ENCODE measurements at regions not wholly inside any gene's neighbourhood (a gene's known extent, or its start where the extent isn't known, plus 50 kb on each side); places are given as distances from the start of the nearest gene placed in this dataset.

DNA sequence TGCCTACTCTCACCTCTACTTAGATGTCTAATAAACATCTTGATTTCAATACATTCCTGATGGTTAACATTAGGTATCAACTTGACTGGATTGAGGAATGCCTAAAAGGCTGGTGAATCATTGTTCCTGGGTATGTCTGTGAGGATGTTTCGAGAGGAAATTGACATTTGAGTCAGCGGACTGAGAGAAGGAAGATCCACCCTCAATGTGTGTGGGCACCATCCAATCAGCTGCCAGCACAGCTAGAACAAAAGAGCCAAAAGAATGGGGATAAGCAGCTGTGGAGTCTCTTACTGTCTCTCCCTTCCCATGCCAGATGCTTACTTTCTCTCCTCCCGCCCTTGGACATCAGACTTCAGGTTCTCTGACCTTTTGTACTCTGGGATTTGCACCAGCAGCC, 128.6 kb upstream of the HS3ST5 start:
- Mint-ChIP-seq H3K27me3 (ENCODE audit: low read depth, unreplicated experiment) (no peaks in the 10 kb centered on the region), H3K36me3 (ENCODE audit: low read depth, unreplicated experiment) (no peaks in the 10 kb centered on the region), H3K4me3 (ENCODE audit: unreplicated experiment) (no peak overlapping the region), H3K9me3 (ENCODE audit: unreplicated experiment) (peaks cover 2% of the 10 kb centered on the region), H3K4me1 (ENCODE audit: low read depth, unreplicated experiment) (peaks cover 1% of the 10 kb centered on the region), H3K27ac (ENCODE audit: unreplicated experiment) (no peak overlapping the region)
- H3K36me3 ChIP-seq (ENCODE audit: insufficient read depth, low read length): no peaks in the 10 kb centered on the region
- FAIRE-seq (no peak), DNase-seq (ENCODE audit: low read depth) (no peak)
- H3K4me1 ChIP-seq (ENCODE audit: insufficient read depth, low read length): no peaks in the 10 kb centered on the region
- H2AFZ ChIP-seq (ENCODE audit: low read depth, low read length): no peak overlapping the region
- no peaks in the 10 kb centered on the region for H4K20me1 ChIP-seq (ENCODE audit: insufficient read depth, low read length)
- TF ChIP-seq, protein P1, sequence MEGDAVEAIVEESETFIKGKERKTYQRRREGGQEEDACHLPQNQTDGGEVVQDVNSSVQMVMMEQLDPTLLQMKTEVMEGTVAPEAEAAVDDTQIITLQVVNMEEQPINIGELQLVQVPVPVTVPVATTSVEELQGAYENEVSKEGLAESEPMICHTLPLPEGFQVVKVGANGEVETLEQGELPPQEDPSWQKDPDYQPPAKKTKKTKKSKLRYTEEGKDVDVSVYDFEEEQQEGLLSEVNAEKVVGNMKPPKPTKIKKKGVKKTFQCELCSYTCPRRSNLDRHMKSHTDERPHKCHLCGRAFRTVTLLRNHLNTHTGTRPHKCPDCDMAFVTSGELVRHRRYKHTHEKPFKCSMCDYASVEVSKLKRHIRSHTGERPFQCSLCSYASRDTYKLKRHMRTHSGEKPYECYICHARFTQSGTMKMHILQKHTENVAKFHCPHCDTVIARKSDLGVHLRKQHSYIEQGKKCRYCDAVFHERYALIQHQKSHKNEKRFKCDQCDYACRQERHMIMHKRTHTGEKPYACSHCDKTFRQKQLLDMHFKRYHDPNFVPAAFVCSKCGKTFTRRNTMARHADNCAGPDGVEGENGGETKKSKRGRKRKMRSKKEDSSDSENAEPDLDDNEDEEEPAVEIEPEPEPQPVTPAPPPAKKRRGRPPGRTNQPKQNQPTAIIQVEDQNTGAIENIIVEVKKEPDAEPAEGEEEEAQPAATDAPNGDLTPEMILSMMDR (IDR thresholded peaks at IDR 0.05; ENCODE audit: insufficient read depth, low read depth, low read length): no peak
- TF ChIP-seq EZH2 (IDR thresholded peaks at IDR 0.05; ENCODE audit: insufficient read depth, low read length): no peak
- no peak overlapping the region for H3K27ac ChIP-seq (ENCODE audit: low read depth, low read length)
- H3K9me3 ChIP-seq (ENCODE audit: insufficient read depth, low read depth, low read length): no peaks in the 10 kb centered on the region
- no peak overlapping the region for H3K4me3 ChIP-seq (ENCODE audit: insufficient read depth, low read depth, low read length)
- H3K79me2 ChIP-seq (ENCODE audit: insufficient read depth, low read length): no peaks in the 10 kb centered on the region
- H3K9ac ChIP-seq (ENCODE audit: low read length): no peak overlapping the region
- H3K27me3 ChIP-seq (ENCODE audit: insufficient read depth, low read length): no peaks in the 10 kb centered on the region
- H3K4me2 ChIP-seq (ENCODE audit: low read length): no peak overlapping the region

DNA sequence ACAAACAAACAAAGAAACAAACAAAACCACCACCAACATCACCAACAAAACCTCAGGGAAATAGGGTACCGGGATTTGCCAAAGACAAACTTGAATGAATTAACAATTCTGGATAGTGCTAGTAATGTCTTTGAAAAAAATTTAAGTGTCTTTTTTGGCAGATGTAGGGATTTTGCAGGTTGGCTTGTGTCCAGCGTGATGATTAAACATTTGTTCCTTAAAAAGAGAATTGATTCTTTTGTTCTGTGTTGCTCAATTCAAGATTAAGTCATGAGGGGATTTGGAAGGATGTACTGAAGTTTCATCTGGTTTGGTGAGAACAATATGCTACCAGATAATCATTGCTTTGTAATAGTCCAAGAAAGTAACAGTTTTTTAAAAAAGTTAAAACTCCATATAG, 125.1 kb upstream of the HS3ST5 start:
- H3K4me1 Mint-ChIP-seq (ENCODE audit: low read depth, unreplicated experiment): no peaks in the 10 kb centered on the region
- DNase-seq (ENCODE audit: low read depth) (no peak), FAIRE-seq (no peak)
- no peaks in the 10 kb centered on the region for H3K36me3 Mint-ChIP-seq (ENCODE audit: low read depth, unreplicated experiment)
- no peaks in the 10 kb centered on the region for H4K20me1 ChIP-seq (ENCODE audit: insufficient read depth, low read length)
- H3K4me2 ChIP-seq (ENCODE audit: low read length): no peak overlapping the region
- H3K27me3 Mint-ChIP-seq (ENCODE audit: low read depth, unreplicated experiment): no peaks in the 10 kb centered on the region
- no peak overlapping the region for H3K4me3 Mint-ChIP-seq (ENCODE audit: unreplicated experiment)
- TF ChIP-seq, protein P1 (IDR thresholded peaks at IDR 0.05; ENCODE audit: insufficient read depth, low read depth, low read length): no peak
- TF ChIP-seq EZH2 (IDR thresholded peaks at IDR 0.05; ENCODE audit: insufficient read depth, low read length): no peak
- no peak overlapping the region for H3K4me3 ChIP-seq (ENCODE audit: insufficient read depth, low read depth, low read length)
- H3K4me1 ChIP-seq (ENCODE audit: insufficient read depth, low read length): no peaks in the 10 kb centered on the region
- H3K9me3 ChIP-seq (ENCODE audit: insufficient read depth, low read depth, low read length): no peaks in the 10 kb centered on the region
- H3K9me3 Mint-ChIP-seq (ENCODE audit: unreplicated experiment): peaks cover 2% of the 10 kb centered on the region
- no peaks in the 10 kb centered on the region for H3K36me3 ChIP-seq (ENCODE audit: insufficient read depth, low read length)
- H2AFZ ChIP-seq (ENCODE audit: low read depth, low read length): no peak overlapping the region
- H3K9ac ChIP-seq (ENCODE audit: low read length): no peak overlapping the region
- no peaks in the 10 kb centered on the region for H3K79me2 ChIP-seq (ENCODE audit: insufficient read depth, low read length)
- no peak overlapping the region for H3K27ac Mint-ChIP-seq (ENCODE audit: unreplicated experiment)
- no peaks in the 10 kb centered on the region for H3K27me3 ChIP-seq (ENCODE audit: insufficient read depth, low read length)
- H3K27ac ChIP-seq (ENCODE audit: low read depth, low read length): no peak overlapping the region

DNA sequence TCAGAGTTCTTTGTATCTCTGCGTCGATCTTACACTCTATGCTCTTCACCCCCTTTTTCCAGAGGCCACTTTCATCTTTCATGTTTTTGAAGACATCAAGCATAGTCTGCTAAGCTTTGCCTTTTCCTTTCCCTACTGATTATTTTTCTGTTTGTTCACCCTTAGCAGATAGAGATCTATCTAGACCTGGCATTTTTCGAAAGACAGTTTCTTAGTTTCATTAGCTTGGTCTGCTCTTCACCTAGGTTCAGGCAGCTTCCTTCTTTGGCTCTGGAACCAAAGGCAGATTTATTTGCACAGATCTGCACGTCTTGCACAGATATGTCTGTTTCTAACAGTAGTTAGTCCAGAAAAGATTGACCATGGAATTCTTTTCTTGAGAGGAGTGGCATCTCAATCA, 122.7 kb upstream of the HS3ST5 start:
- H3K4me3 Mint-ChIP-seq (ENCODE audit: unreplicated experiment): no peak overlapping the region
- H3K4me3 ChIP-seq (ENCODE audit: insufficient read depth, low read depth, low read length): no peak overlapping the region
- H3K27me3 Mint-ChIP-seq (ENCODE audit: low read depth, unreplicated experiment): no peaks in the 10 kb centered on the region
- TF ChIP-seq, protein P1 (IDR thresholded peaks at IDR 0.05; ENCODE audit: insufficient read depth, low read depth, low read length): no peak
- TF ChIP-seq EZH2 (IDR thresholded peaks at IDR 0.05; ENCODE audit: insufficient read depth, low read length): no peak
- no peaks in the 10 kb centered on the region for H3K36me3 ChIP-seq (ENCODE audit: insufficient read depth, low read length)
- no peak overlapping the region for H3K4me2 ChIP-seq (ENCODE audit: low read length)
- no peaks in the 10 kb centered on the region for H3K36me3 Mint-ChIP-seq (ENCODE audit: low read depth, unreplicated experiment)
- no peak overlapping the region for H3K27ac Mint-ChIP-seq (ENCODE audit: unreplicated experiment)
- H3K27me3 ChIP-seq (ENCODE audit: insufficient read depth, low read length): no peaks in the 10 kb centered on the region
- H3K9me3 Mint-ChIP-seq (ENCODE audit: unreplicated experiment): no peaks in the 10 kb centered on the region
- no peak overlapping the region for H3K9ac ChIP-seq (ENCODE audit: low read length)
- H3K4me1 ChIP-seq (ENCODE audit: insufficient read depth, low read length): no peaks in the 10 kb centered on the region
- H3K9me3 ChIP-seq (ENCODE audit: insufficient read depth, low read depth, low read length): no peaks in the 10 kb centered on the region
- H3K4me1 Mint-ChIP-seq (ENCODE audit: low read depth, unreplicated experiment): no peaks in the 10 kb centered on the region
- no peaks in the 10 kb centered on the region for H3K79me2 ChIP-seq (ENCODE audit: insufficient read depth, low read length)
- no peak overlapping the region for H2AFZ ChIP-seq (ENCODE audit: low read depth, low read length)
- FAIRE-seq (no peak), DNase-seq (ENCODE audit: low read depth) (no peak)
- H4K20me1 ChIP-seq (ENCODE audit: insufficient read depth, low read length): no peaks in the 10 kb centered on the region
- no peak overlapping the region for H3K27ac ChIP-seq (ENCODE audit: low read depth, low read length)

All from astrocyte (in vitro differentiated cells and primary cell).